ENCODE measurements at regions not wholly inside any gene's neighbourhood (a gene's known extent, or its start where the extent isn't known, plus 50 kb on each side); places are given as distances from the start of the nearest gene placed in this dataset.

DNA sequence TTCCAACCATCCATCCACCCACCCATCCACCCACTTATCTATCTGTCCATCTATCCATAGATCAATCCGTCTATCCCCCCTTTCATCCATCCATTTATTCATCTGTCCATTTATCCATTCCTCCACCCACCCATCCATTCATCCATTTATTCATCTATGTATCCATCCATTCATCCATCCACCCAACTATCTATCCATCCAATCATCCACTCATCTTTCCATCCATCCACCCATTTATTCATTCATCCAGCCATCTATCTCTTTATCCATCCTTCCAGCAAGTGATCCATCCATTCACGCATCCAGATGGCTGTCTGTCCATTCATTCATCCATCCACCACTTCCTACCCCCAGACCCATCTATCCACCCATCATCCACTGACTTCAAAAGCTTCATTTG is 84.0 kb upstream of the CD99 start:
- DNase-seq = no peak

DNA sequence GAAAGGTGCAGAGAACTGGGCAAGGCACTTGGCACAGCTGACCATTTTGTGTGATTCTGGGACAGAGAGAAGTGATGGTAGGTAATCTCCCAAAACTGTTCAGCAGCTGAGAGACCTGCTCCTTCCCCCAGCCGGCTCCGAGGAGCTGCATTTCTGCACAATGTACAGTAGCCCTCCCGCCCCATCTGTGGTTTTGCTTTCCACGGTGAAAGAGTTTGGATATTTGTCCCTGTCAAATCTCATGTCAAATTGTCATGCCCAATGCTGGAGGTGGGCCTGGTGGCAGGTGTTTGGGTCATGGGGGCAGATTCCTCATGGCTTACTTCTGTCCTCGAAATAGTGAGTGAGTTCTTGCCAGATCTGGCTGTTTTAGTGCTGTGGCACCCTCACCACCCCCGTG is 90.5 kb upstream of the CD99 start:
- DNase-seq = no peak

- no peak for DNase-seq
Observed at GRCh38 chrX:2596555-2597255, 94.4 kb upstream of the CD99 start.

DNA sequence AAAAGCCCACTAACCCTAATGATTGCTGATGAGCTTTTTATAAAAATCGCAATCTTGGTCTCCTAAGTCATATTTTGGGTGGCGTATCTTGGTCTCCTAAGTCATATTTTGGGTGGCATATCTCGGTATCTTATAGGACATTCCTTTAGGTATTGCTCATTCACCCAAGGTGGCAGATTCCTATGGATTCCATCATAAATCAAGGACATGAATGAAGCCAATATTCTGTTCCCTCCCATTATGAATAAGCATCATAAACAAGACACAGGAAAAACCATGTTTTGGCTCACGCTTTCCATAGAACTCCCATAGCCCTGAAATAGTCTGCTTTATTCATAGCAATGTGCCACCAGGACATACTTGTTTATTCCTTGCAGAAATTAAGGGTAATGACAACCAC is 95.0 kb upstream of the CD99 start:
- no peak for DNase-seq

DNA sequence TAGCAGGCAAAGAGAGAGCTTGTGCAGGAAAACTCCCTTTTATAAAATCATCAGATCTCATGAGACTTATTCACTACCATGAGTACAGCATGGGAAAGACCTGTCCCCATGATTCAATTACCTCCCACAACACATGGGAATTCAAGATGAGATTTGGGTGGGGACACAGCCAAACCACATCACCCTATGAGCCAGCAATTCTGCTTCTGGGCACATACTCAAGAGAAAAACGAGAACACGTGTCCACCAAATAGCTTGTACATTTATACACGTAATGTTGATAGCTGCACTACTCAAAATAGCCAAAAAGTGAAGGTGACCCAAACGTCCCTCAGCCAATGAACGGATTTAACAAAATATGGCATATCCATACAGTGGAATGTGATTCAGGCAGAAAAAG is 94.5 kb upstream of the DHRSX start:
- DNase-seq = no peak

GRCh38 chrX:2594491-2594890 is 93.7 kb upstream of the DHRSX start:
- no peak for DNase-seq

DNA sequence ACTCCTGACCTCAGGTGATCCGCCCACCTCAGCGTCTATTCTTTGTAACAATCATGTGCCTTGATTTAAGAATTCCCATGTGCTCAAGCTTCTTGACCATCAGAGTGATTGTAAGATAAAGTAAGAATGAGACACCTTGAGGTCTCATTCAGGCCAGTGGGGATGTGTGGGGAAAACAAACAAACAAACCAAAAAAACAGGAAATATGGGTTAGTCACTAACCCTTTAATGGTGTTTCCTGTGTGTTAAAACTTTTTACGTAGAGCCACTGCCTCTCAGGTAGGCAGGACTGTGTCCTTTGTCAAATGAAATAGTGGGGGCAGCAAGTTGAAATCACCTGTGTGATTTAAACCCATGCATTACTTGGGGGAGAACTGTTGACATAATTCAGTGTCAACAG is 91.5 kb upstream of the DHRSX start:
- DNase-seq = no peak

DNA sequence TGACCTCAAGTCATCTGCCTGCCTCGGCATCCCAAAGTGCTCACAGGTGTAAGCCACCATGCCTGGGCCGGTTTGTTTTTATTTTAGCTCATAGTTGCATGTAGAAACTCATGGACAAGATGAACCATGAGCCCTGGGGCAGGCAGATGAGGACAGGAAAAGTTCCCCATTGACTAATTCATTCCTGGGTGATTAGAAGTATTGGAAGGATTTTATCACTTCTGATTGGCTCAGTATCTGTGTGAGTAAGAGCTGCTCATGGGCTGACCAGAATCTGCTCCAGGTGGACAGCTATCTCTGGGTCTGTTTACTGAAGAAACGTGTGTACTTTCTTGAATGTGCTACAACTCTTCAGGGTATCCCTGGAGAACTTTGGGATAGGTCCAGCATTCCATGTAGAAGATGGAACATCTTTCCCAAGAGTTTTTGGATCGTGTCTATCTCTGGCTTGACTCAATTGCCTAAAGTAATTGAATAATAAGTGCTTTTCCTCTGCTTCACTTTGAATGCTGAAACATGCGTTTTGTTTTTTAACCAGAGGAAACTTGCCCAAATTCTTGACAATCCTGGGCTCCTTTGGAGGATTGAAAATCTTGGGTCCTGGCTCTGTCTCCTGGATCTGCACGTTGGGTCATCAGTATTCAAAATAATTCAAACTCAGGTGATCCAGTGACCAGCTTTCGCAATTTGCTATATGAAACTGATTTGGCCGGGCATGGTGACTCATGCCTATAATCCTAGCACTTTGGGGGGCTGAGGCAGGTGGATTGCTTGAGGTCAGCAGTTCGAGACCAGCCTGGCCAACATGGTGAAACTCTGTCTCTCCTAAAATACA is 88.6 kb upstream of the DHRSX start:
- no peak for DNase-seq

- DNase-seq = no peak
Observed at GRCh38 chrX:2588049-2588448, 87.3 kb upstream of the DHRSX start.

GRCh38 chrX:2587146-2587545 is 86.4 kb upstream of the DHRSX start:
- no peak for DNase-seq

GRCh38 chrX:2585158-2585470 is 84.3 kb upstream of the DHRSX start:
- DNase-seq = no peak

- no peak for DNase-seq
Observed at GRCh38 chrX:2584251-2585157, 83.7 kb upstream of the DHRSX start.

DNA sequence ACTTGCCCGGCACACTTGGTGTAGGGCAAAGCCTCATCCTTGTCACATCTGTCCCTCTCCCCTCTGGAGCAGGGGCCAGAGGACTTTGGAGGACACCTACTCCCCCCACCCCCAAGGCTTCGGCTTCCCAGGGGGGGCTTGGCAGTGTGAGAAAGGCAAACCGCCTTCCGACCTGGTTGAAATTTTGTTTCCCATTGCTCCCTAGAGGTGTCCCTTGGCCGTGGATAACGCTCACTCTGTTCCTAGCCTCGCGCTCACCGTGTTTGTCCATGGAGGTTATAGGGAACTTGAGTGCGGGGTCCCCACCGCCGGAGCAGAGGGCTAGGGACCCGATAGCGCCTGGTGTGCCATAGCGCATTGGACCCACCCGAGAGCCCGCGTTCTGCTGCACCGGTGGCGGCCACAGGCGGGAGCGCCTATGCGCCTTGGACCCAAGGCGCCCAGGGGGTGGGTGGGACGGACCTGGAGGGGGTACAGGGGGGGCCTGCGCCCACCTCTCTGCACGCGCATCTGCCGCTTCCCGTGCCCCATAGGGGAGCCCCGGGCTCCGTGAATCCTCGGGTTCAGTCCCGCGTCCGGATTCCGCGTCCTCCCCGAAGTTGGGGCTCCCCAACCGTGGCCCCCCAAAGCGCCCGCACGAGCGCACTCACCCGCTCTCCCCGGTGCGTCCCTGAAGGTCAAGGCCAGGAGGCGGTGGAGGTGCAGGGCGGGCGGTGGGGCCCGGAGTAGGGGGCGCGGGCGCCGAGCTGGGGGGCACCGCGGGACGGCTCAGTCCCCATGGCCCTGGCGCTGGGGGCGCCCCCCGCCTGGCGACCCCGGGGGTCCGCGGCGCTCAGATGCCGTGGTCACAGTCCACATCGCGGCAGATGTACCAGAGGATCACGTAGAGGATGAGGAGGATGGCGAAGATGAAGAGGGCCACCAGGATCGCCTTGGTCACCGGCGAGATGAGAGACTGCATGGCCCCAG is 82.7 kb upstream of the DHRSX start:
- no peak for DNase-seq

DNA sequence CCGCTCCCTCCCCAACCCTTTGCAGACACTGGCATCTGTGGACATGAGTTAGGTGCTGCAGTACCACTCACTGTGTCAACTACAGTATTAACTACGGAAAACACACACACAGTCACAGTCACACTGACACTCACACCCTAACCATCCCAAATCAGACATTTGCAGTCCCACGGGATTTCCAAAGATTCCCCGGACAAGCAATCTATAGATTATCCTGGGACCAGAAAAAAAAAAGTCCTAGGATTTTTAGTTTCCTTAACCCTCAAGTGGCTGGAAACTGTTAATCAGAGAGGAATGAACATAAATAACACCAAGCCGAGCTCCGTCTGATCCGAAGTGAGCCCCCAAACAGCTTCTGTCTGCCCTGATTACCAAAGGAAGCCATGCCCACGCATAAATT is 81.9 kb upstream of the DHRSX start:
- no peak for DNase-seq

DNA sequence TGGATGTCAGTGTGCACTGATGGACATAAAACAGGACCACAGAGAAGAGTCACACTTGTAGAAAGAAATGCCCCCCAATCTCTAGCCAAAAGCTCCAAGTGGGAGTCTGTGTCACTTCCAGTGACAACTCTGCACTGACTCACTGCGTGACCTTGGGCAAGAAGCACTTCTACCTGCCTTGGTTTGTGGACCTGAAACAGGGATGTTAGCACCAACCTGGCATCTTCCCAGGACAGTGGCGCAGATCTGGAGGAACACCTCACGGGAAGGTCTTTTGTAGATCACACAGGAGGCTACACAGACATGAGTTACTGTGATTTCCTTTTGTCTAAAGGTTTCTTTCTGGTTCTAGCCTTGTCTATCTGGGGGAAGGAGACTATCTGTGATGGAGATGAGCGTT is 80.5 kb upstream of the DHRSX start:
- DNase-seq = no peak

- no peak for DNase-seq
Observed at GRCh38 chrX:2578864-2579263, 78.1 kb upstream of the DHRSX start.

GRCh38 chrX:2577844-2578466 is 77.2 kb upstream of the DHRSX start:
- DNase-seq = no peak

- DNase-seq = no peak
Observed at GRCh38 chrX:2576793-2577192, 76.0 kb upstream of the DHRSX start.

- DNase-seq = no peak
Observed at GRCh38 chrX:2574271-2574670, 73.5 kb upstream of the DHRSX start.

DNA sequence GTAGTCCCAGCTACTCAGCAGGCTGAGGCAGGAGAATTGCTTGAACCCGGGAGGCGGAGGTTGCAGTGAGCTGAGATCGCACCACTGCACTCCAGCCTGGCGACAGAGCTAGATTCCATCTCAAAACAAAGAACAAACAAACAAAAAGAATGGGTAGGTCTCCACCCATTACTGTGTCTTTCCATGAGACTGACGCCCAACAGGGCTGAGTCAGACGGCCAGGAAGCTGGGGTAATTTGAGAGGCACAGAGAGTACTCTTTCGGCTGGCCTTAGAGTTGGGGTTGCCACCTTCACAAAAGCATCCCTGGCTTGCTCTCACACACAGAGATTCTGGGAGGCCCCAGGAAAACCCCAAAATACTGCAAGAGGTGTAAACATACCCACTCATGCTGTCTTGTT is 72.0 kb upstream of the DHRSX start:
- DNase-seq = no peak

- DNase-seq = no peak
Observed at GRCh38 chrX:2568125-2568524, 67.3 kb upstream of the DHRSX start.

DNA sequence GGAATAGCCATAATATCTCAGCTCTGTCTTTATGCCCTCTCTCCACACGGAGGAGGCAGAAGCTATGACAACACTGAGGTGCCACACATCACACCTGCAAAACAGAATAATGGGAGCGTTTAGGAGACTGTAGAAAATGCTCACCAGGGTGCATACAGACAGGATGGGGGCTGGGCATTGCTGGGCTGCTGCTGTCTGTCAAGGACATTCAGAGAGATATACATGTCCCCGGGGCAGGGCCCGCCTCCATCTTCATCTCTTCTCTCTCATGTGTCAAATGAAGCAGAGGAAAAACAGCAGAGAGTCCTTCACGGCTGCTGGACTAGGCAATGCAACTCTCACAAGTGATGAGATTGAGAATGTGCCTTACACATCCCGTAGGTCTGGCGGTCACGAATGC is 65.3 kb upstream of the DHRSX start:
- no peak for DNase-seq
